ENCODE measurements at regions not wholly inside any gene's neighbourhood (a gene's known extent, or its start where the extent isn't known, plus 50 kb on each side); places are given as distances from the start of the nearest gene placed in this dataset.

DNA sequence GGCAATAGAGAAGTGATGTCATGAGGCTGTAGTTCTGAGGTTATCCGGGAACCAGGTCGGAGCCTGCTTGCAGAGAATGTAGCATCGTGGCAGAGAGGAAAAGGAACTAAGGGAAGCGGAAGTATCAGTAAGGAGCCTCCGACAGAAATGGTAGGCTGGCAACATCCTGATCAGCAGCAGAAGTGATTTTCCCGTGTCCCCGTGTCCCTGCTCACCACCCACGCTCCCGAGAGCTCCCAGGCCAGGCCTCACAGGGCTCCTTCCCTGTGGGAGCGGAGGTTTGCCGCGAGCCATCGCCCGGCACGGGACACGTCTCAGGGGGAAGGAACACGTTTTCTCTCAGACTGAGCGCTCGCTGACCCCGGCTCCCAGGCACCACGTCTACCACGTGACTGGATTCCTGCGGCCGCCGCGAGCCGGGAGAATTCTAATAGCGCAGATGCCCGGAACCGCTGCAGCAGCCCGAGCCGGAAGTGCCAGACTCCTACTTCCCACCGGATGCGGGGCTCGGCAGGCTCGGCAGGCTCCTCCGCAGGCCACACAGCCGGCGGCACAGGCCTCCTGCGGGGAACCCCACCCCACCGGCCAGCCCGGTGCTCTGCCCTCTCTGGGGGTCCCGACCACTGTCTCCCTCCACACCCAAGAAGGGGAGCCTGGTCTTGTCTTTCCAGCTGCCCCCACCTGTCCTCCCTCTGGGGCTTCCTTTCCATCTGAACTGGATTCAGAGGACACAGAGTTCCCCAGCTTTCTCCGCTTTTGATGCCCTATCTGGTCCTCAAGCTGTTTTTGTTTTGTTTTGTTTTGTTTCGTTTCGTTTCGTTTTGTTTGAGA lies 99.3 kb downstream of the BDH1 start (continued):
- TF ChIP-seq NFKB2 (CRISPR knock-in tag; IDR thresholded peaks at IDR 0.05; ENCODE audit: borderline replicate concordance) (peak; percentile 60; the same call in 1 of the 2 replicates), ZNF253 (CRISPR knock-in tag; IDR thresholded peaks at IDR 0.05; ENCODE audit: borderline replicate concordance) (no peak), EP300 (IDR thresholded peaks at IDR 0.05; ENCODE audit: low read depth in 2 of 2, low read length in 2 of 2) (no peak), EP300 (CRISPR knock-in tag; IDR thresholded peaks at IDR 0.05; ENCODE audit: borderline replicate concordance) (no peak), ZNF75D (CRISPR knock-in tag; IDR thresholded peaks at IDR 0.05; ENCODE audit: borderline replicate concordance) (no peak), GABPB1 (CRISPR knock-in tag; IDR thresholded peaks at IDR 0.05) (peak; percentile 93), ZNF607 (CRISPR knock-in tag; IDR thresholded peaks at IDR 0.05; ENCODE audit: borderline replicate concordance) (no peak), ZNF460 (CRISPR knock-in tag; IDR thresholded peaks at IDR 0.05; ENCODE audit: borderline replicate concordance) (no peak), ZBTB38 (CRISPR knock-in tag; IDR thresholded peaks at IDR 0.05) (peak; percentile 42), ZNF296 (CRISPR knock-in tag; conservative IDR thresholded peaks at IDR 0.05) (no peak), ZSCAN21 (CRISPR knock-in tag; IDR thresholded peaks at IDR 0.05; ENCODE audit: borderline replicate concordance) (peak; percentile 60; the same call in 1 of the 2 replicates), GATAD1 (CRISPR knock-in tag; IDR thresholded peaks at IDR 0.05) (peak; percentile 55)
- TF ChIP-seq, protein P1, sequence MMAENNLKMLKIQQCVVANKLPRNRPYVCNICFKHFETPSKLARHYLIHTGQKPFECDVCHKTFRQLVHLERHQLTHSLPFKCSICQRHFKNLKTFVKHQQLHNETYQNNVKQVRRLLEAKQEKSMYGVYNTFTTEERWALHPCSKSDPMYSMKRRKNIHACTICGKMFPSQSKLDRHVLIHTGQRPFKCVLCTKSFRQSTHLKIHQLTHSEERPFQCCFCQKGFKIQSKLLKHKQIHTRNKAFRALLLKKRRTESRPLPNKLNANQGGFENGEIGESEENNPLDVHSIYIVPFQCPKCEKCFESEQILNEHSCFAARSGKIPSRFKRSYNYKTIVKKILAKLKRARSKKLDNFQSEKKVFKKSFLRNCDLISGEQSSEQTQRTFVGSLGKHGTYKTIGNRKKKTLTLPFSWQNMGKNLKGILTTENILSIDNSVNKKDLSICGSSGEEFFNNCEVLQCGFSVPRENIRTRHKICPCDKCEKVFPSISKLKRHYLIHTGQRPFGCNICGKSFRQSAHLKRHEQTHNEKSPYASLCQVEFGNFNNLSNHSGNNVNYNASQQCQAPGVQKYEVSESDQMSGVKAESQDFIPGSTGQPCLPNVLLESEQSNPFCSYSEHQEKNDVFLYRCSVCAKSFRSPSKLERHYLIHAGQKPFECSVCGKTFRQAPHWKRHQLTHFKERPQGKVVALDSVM (CRISPR knock-in tag; IDR thresholded peaks at IDR 0.05): no peak
- TF ChIP-seq, protein P2, sequence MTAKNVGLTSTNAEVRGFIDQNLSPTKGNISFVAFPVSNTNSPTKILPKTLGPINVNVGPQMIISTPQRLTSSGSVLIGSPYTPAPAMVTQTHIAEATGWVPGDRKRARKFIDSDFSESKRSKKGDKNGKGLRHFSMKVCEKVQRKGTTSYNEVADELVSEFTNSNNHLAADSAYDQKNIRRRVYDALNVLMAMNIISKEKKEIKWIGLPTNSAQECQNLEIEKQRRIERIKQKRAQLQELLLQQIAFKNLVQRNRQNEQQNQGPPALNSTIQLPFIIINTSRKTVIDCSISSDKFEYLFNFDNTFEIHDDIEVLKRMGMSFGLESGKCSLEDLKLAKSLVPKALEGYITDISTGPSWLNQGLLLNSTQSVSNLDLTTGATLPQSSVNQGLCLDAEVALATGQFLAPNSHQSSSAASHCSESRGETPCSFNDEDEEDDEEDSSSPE (CRISPR knock-in tag; IDR thresholded peaks at IDR 0.05): peak; percentile 57; the same call in 1 of the 2 replicates
- TF ChIP-seq, protein P3, sequence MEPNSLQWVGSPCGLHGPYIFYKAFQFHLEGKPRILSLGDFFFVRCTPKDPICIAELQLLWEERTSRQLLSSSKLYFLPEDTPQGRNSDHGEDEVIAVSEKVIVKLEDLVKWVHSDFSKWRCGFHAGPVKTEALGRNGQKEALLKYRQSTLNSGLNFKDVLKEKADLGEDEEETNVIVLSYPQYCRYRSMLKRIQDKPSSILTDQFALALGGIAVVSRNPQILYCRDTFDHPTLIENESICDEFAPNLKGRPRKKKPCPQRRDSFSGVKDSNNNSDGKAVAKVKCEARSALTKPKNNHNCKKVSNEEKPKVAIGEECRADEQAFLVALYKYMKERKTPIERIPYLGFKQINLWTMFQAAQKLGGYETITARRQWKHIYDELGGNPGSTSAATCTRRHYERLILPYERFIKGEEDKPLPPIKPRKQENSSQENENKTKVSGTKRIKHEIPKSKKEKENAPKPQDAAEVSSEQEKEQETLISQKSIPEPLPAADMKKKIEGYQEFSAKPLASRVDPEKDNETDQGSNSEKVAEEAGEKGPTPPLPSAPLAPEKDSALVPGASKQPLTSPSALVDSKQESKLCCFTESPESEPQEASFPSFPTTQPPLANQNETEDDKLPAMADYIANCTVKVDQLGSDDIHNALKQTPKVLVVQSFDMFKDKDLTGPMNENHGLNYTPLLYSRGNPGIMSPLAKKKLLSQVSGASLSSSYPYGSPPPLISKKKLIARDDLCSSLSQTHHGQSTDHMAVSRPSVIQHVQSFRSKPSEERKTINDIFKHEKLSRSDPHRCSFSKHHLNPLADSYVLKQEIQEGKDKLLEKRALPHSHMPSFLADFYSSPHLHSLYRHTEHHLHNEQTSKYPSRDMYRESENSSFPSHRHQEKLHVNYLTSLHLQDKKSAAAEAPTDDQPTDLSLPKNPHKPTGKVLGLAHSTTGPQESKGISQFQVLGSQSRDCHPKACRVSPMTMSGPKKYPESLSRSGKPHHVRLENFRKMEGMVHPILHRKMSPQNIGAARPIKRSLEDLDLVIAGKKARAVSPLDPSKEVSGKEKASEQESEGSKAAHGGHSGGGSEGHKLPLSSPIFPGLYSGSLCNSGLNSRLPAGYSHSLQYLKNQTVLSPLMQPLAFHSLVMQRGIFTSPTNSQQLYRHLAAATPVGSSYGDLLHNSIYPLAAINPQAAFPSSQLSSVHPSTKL (CRISPR knock-in tag; IDR thresholded peaks at IDR 0.05): peak; percentile 37
- TF ChIP-seq, protein P4, sequence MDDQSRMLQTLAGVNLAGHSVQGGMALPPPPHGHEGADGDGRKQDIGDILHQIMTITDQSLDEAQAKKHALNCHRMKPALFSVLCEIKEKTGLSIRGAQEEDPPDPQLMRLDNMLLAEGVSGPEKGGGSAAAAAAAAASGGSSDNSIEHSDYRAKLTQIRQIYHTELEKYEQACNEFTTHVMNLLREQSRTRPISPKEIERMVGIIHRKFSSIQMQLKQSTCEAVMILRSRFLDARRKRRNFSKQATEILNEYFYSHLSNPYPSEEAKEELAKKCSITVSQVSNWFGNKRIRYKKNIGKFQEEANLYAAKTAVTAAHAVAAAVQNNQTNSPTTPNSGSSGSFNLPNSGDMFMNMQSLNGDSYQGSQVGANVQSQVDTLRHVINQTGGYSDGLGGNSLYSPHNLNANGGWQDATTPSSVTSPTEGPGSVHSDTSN (CRISPR knock-in tag; IDR thresholded peaks at IDR 0.05; ENCODE audit: borderline replicate concordance): no peak

Measured in HepG2 (cell line).